ENCODE measurements at regions not wholly inside any gene's neighbourhood (a gene's known extent, or its start where the extent isn't known, plus 50 kb on each side); places are given as distances from the start of the nearest gene placed in this dataset.

DNA sequence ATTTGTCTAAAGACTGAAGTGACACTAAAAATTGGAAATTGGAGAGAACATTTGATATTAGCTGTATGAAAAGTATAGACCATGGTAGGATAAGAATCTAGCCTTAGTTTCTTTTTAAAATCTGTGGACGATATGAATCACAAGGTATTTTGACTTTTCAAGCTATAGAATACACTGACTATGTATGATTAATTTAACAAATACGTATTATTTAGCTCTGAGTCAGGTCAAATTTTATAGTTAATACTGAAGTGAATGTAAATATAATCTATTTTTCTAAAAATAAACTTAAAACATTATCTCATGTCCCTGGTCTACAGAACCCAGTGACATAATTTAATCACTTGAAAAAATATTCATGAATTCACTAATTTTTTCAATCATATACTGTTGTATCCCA, 795.6 kb upstream of the SLITRK1 start:
- no peak for DNase-seq (ENCODE audit: low spot score)
- Histone ChIP-seq H3K9me3 (ENCODE audit: low read depth, low read length, poor library complexity, severe bottlenecking) (no peaks in the 10 kb centered on the region), H3K4me1 (ENCODE audit: insufficient read depth, low read length, poor library complexity, severe bottlenecking) (no peaks in the 10 kb centered on the region), H3K27me3 (replicated peaks; ENCODE audit: insufficient read depth, low read depth, low read length, poor library complexity) (no peaks in the 10 kb centered on the region), H3K36me3 (ENCODE audit: insufficient read depth, low read length, poor library complexity, severe bottlenecking) (no peaks in the 10 kb centered on the region), H3K27ac (ENCODE audit: low read depth, low read length, poor library complexity, severe bottlenecking) (no peak overlapping the region), H3K4me3 (ENCODE audit: low read depth, low read length, poor library complexity, severe bottlenecking) (no peak overlapping the region)
- ChIA-PET POLR2A (ENCODE audit: low non-redundant PET) (no interaction called here), CTCF (no interaction called here)
- no peak for TF ChIP-seq CTCF (conservative IDR thresholded peaks at IDR 0.05; ENCODE audit: low read depth, low read length)
- no peak for TF ChIP-seq EZH2 (IDR thresholded peaks at IDR 0.05; ENCODE audit: borderline replicate concordance, low read depth, low read length, poor library complexity, severe bottlenecking)
- intact Hi-C loops (cut with micrococcal nuclease; ENCODE audit: unreplicated experiment) = no loop called here
- no TSS peak for BruUV-seq (replicated peaks)

GRCh38 chr13:84672616-84673015, 790.3 kb upstream of the SLITRK1 start:
- no TSS peak for BruUV-seq (replicated peaks)
- CTCF ChIA-PET = no interaction called here

GRCh38 chr13:84670245-84670644, 788.0 kb upstream of the SLITRK1 start:
- TF ChIP-seq EZH2 (IDR thresholded peaks at IDR 0.05; ENCODE audit: borderline replicate concordance, low read depth, low read length, poor library complexity, severe bottlenecking) (no peak), CTCF (conservative IDR thresholded peaks at IDR 0.05; ENCODE audit: low read depth, low read length) (no peak)
- intact Hi-C loops (cut with micrococcal nuclease; ENCODE audit: unreplicated experiment) = no loop called here
- H3K27me3 ChIP-seq (replicated peaks; ENCODE audit: insufficient read depth, low read depth, low read length, poor library complexity) = no peaks in the 10 kb centered on the region
- POLR2A ChIA-PET (ENCODE audit: low non-redundant PET) = no interaction called here
- CTCF ChIA-PET = no interaction called here
- H3K4me3 ChIP-seq (ENCODE audit: low read depth, low read length, poor library complexity, severe bottlenecking) = no peak overlapping the region
- no peak for DNase-seq (ENCODE audit: low spot score)
- H3K9me3 ChIP-seq (ENCODE audit: low read depth, low read length, poor library complexity, severe bottlenecking) = no peaks in the 10 kb centered on the region
- no peaks in the 10 kb centered on the region for H3K4me1 ChIP-seq (ENCODE audit: insufficient read depth, low read length, poor library complexity, severe bottlenecking)
- no TSS peak for BruUV-seq (replicated peaks)
- no peaks in the 10 kb centered on the region for H3K36me3 ChIP-seq (ENCODE audit: insufficient read depth, low read length, poor library complexity, severe bottlenecking)
- no peak overlapping the region for H3K27ac ChIP-seq (ENCODE audit: low read depth, low read length, poor library complexity, severe bottlenecking)

More at GRCh38 chr13:84672616-84673015, 790.3 kb upstream of the SLITRK1 start:
- DNase-seq (ENCODE audit: low spot score) = no peak
- Histone ChIP-seq H3K27ac (ENCODE audit: low read depth, low read length, poor library complexity, severe bottlenecking) (no peak overlapping the region), H3K4me3 (ENCODE audit: low read depth, low read length, poor library complexity, severe bottlenecking) (no peak overlapping the region), H3K9me3 (ENCODE audit: low read depth, low read length, poor library complexity, severe bottlenecking) (no peaks in the 10 kb centered on the region), H3K27me3 (replicated peaks; ENCODE audit: insufficient read depth, low read depth, low read length, poor library complexity) (no peaks in the 10 kb centered on the region), H3K36me3 (ENCODE audit: insufficient read depth, low read length, poor library complexity, severe bottlenecking) (no peaks in the 10 kb centered on the region), H3K4me1 (ENCODE audit: insufficient read depth, low read length, poor library complexity, severe bottlenecking) (no peaks in the 10 kb centered on the region)
- no peak for TF ChIP-seq EZH2 (IDR thresholded peaks at IDR 0.05; ENCODE audit: borderline replicate concordance, low read depth, low read length, poor library complexity, severe bottlenecking)
- no peak for TF ChIP-seq CTCF (conservative IDR thresholded peaks at IDR 0.05; ENCODE audit: low read depth, low read length)
- POLR2A ChIA-PET (ENCODE audit: low non-redundant PET) = no interaction called here
- intact Hi-C loops (cut with micrococcal nuclease; ENCODE audit: unreplicated experiment) = no loop called here
